ENCODE measurements at regions not wholly inside any gene's neighbourhood (a gene's known extent, or its start where the extent isn't known, plus 50 kb on each side); places are given as distances from the start of the nearest gene placed in this dataset.

DNA sequence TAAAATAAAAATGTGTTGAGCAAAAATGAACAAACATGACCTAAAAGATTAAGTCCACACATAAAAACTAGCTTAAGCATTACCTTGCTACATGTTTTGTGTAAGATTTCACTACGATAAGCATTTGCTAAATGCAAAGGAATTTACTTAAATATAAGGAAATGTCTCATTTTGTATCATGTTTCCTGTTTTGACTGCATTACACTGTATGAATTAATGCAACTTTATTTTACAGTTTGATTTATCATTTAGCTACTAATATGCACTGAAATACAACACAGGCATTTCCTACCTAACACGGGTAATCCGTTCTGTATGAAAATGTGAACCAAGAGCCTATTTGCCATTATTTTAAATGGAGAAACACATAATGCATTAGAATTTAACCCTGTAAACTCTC lies 1076.5 kb upstream of the DDX18 start:
- H3K9me1 ChIP-seq (replicated peaks; ENCODE audit: control insufficient read depth, extremely low read depth, insufficient read depth, low read length), result no peaks in the 10 kb centered on the region
- no peaks in the 10 kb centered on the region for H3K27me3 ChIP-seq (ENCODE audit: control insufficient read depth in 2 of 2, insufficient read depth in 2 of 2, low read length in 2 of 2)
- dilution Hi-C loops (cut with MboI; ENCODE audit: extremely low pct_ligation_motif_present, low sequenced_read_pairs) (no loop called here), intact Hi-C loops (cut with micrococcal nuclease) (no loop called here)
- peaks cover 9% of the 10 kb centered on the region for H3K4me1 ChIP-seq (ENCODE audit: control insufficient read depth, extremely low read depth, insufficient read depth, low read length)
- DNase-seq (ENCODE audit: low read depth, low spot score) (peak; percentile 23), FAIRE-seq (no peak)
- peak; percentile 23 for TF ChIP-seq JUN (IDR thresholded peaks at IDR 0.05; ENCODE audit: borderline replicate concordance, insufficient read depth, insufficient read length, low read depth)
- TF ChIP-seq GATA2 (IDR thresholded peaks at IDR 0.05; ENCODE audit: insufficient read depth, insufficient read length, low read depth, low read length), result peak; percentile 54
- no peak for TF ChIP-seq EZH2 (IDR thresholded peaks at IDR 0.05; ENCODE audit: borderline replicate concordance, low read depth, low read length, severe bottlenecking)
- H3K4me3 ChIP-seq (replicated peaks in 1 of 3; ENCODE audit: insufficient read depth in 1 of 3, low read depth in 1 of 3, low read length in 3 of 3), result no peak overlapping the region
- BruUV-seq (replicated peaks), result no TSS peak
- no peaks in the 10 kb centered on the region for H3K79me2 ChIP-seq (ENCODE audit: control insufficient read depth, insufficient read depth, low read length)
- no peak overlapping the region for H3K4me2 ChIP-seq (ENCODE audit: insufficient read depth, low read length)
- no peaks in the 10 kb centered on the region for H3K36me3 ChIP-seq (ENCODE audit: control insufficient read depth in 2 of 2, extremely low read depth in 1 of 2, insufficient read depth in 2 of 2, low read length in 2 of 2)
- no peak overlapping the region for H2AFZ ChIP-seq (ENCODE audit: low read depth, low read length)
- H3K9me3 ChIP-seq (replicated peaks; ENCODE audit: control insufficient read depth, insufficient read depth, low read length), result no peaks in the 10 kb centered on the region
- ChIA-PET CTCF (interaction anchor here (0.7 to 1.5 kb wide), 3 partner anchors 19 to 41 kb away, joined by 3 to 5 read pairs (median 3); no protein-coding TSS in a partner anchor), POLR2A (no interaction called here)
- no peaks in the 10 kb centered on the region for H4K20me1 ChIP-seq (replicated peaks; ENCODE audit: control insufficient read depth, extremely low read depth, insufficient read depth, low read length)
- H3K27ac ChIP-seq (ENCODE audit: insufficient read depth, low read depth, low read length), result peak overlapping the region; percentile 42
- no peak overlapping the region for H3K9ac ChIP-seq (replicated peaks; ENCODE audit: extremely low read depth, insufficient read depth, low read length)

DNA sequence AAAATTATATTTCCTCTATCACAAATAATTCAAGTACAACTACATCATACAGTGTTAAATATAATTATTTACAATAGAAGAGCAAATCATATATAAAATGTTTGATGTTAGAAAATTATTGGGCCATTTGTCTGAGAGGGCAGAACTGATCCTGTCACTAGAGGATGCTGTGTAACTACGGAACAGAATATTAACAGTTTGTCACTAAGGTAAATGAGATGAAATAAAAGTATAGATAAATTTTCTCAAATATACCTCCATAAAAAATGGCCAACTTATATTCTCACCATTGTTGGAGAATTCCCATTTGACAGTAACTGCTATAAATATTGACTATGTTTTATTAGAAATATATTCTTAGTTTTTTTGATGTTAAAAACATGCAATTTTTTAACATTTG lies 1067.4 kb upstream of the DDX18 start:
- no peak for DNase-seq (ENCODE audit: low read depth, low spot score)

More for the DNA sequence above, 1067.4 kb upstream of the DDX18 start:
- Histone ChIP-seq H3K9me3 (replicated peaks; ENCODE audit: control insufficient read depth, insufficient read depth, low read length) (no peaks in the 10 kb centered on the region), H3K27ac (ENCODE audit: insufficient read depth, low read depth, low read length) (no peak overlapping the region), H3K9me1 (replicated peaks; ENCODE audit: control insufficient read depth, extremely low read depth, insufficient read depth, low read length) (no peaks in the 10 kb centered on the region), H2AFZ (ENCODE audit: low read depth, low read length) (no peak overlapping the region), H3K4me2 (ENCODE audit: insufficient read depth, low read length) (no peak overlapping the region), H3K9ac (replicated peaks; ENCODE audit: extremely low read depth, insufficient read depth, low read length) (no peak overlapping the region), H3K36me3 (ENCODE audit: control insufficient read depth in 2 of 2, extremely low read depth in 1 of 2, insufficient read depth in 2 of 2, low read length in 2 of 2) (no peaks in the 10 kb centered on the region), H4K20me1 (replicated peaks; ENCODE audit: control insufficient read depth, extremely low read depth, insufficient read depth, low read length) (no peaks in the 10 kb centered on the region), H3K27me3 (ENCODE audit: control insufficient read depth in 2 of 2, insufficient read depth in 2 of 2, low read length in 2 of 2) (no peaks in the 10 kb centered on the region), H3K79me2 (ENCODE audit: control insufficient read depth, insufficient read depth, low read length) (no peaks in the 10 kb centered on the region), H3K4me3 (replicated peaks in 1 of 3; ENCODE audit: insufficient read depth in 1 of 3, low read depth in 1 of 3, low read length in 3 of 3) (no peak overlapping the region), H3K4me1 (ENCODE audit: control insufficient read depth, extremely low read depth, insufficient read depth, low read length) (no peaks in the 10 kb centered on the region)
- intact Hi-C loops (cut with micrococcal nuclease), result loop anchor here (10.0 kb wide), 1 partner anchor 1038 kb away; no protein-coding TSS in a partner anchor
- CTCF ChIA-PET, result no interaction called here
- FAIRE-seq, result no peak
- TF ChIP-seq JUN (IDR thresholded peaks at IDR 0.05; ENCODE audit: borderline replicate concordance, insufficient read depth, insufficient read length, low read depth), result no peak
- TF ChIP-seq, protein P1, sequence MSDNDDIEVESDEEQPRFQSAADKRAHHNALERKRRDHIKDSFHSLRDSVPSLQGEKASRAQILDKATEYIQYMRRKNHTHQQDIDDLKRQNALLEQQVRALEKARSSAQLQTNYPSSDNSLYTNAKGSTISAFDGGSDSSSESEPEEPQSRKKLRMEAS (IDR thresholded peaks at IDR 0.05; ENCODE audit: insufficient read depth, insufficient read length), result no peak
- no peak for TF ChIP-seq POLR2A (IDR thresholded peaks at IDR 0.05; ENCODE audit: low read depth, low read length)
- TF ChIP-seq FOS (IDR thresholded peaks at IDR 0.05; ENCODE audit: borderline replicate concordance, insufficient read depth, low read length), result no peak
- BruUV-seq (replicated peaks), result no TSS peak
- POLR2A ChIA-PET, result no interaction called here
- dilution Hi-C loops (cut with MboI; ENCODE audit: extremely low pct_ligation_motif_present, low sequenced_read_pairs), result no loop called here
